CD8-positive, alpha-beta memory T cell (primary cell): ENCODE measurements at regions not wholly inside any gene's neighbourhood (a gene's known extent, or its start where the extent isn't known, plus 50 kb on each side); places are given as distances from the start of the nearest gene placed in this dataset.

Experiments used
- CTCF ChIA-PET: fragments of 350-600 bp; sonication (Branson Sonifier 250); formaldehyde crosslinking; loops from one replicate; lab custom pipeline; 2021; ENCODE audit warnings: antibody characterized with exemption; lab: Charles Lee
- POLR2A ChIA-PET: fragments of 350-600 bp; sonication (Branson Sonifier 250); formaldehyde crosslinking; loops from one replicate; lab custom pipeline; 2021; ENCODE audit warnings: antibody characterized with exemption; lab: Charles Lee
- DNase-seq, 5 donors: peaks; one replicate each; pipeline versions ENCODE4 v3.0.0 to v3.0.0-alpha.2; 2020 to 2022; ENCODE audit warnings: mixed read lengths in 1 of 5
- H3K27ac ChIP-seq: one replicate; pipeline ENCODE4 v1.7.0; 2013; ENCODE audit warnings: low read depth, mild to moderate bottlenecking, low read length, moderate library complexity
- H3K27me3 ChIP-seq: 2 replicates; pipeline ENCODE4 v1.7.0; 2013; ENCODE audit warnings: low read length, mild to moderate bottlenecking; ENCODE audit not compliant: insufficient read depth, poor library complexity, severe bottlenecking
- H3K36me3 ChIP-seq: 2 replicates; pipeline ENCODE4 v1.7.0; 2013; ENCODE audit warnings: mild to moderate bottlenecking, low read length, moderate library complexity; ENCODE audit not compliant: insufficient read depth
- H3K4me1 ChIP-seq: 2 replicates; pipeline ENCODE4 v1.7.0; 2013; ENCODE audit warnings: mild to moderate bottlenecking, low read length, moderate library complexity; ENCODE audit not compliant: insufficient read depth
- H3K4me3 ChIP-seq: 2 replicates; pipeline ENCODE4 v1.7.0; 2013; ENCODE audit warnings: mild to moderate bottlenecking, low read length
- H3K9me3 ChIP-seq: 2 replicates; pipeline ENCODE4 v1.7.0; 2013; ENCODE audit warnings: mild to moderate bottlenecking, low read length
- H3K27ac Mint-ChIP-seq, 8 donors: one replicate each; pipeline ENCODE4 v1.8.0; 2020 to 2021; ENCODE audit warnings: mixed read lengths in 8 of 8, mild to moderate bottlenecking in 6 of 8, inconsistent platforms in 3 of 8, moderate library complexity in 3 of 8
- H3K27me3 Mint-ChIP-seq, 2 donors: one replicate each; pipeline ENCODE4 v1.8.0; 2020 to 2021; ENCODE audit warnings: mixed read lengths in 2 of 2, mild to moderate bottlenecking in 1 of 2, moderate library complexity in 1 of 2
- H3K36me3 Mint-ChIP-seq, 3 donors: one replicate each; pipeline ENCODE4 v1.8.0; 2020 to 2021; ENCODE audit warnings: mixed read lengths in 3 of 3, inconsistent platforms in 1 of 3, mild to moderate bottlenecking in 1 of 3
- H3K4me1 Mint-ChIP-seq, 3 donors: one replicate each; pipeline ENCODE4 v1.8.0; 2020 to 2021; ENCODE audit warnings: mixed read lengths in 3 of 3, inconsistent platforms in 1 of 3, mild to moderate bottlenecking in 1 of 3
- H3K4me3 Mint-ChIP-seq, 7 donors: one replicate each; pipeline ENCODE4 v1.8.0; 2020 to 2021; ENCODE audit warnings: mixed read lengths in 7 of 7, mild to moderate bottlenecking in 6 of 7, moderate library complexity in 4 of 7, inconsistent platforms in 2 of 7
- H3K9me3 Mint-ChIP-seq, 5 donors: one replicate each; pipeline ENCODE4 v1.8.0; 2020 to 2022; ENCODE audit warnings: mixed read lengths in 5 of 5, mild to moderate bottlenecking in 3 of 5, moderate library complexity in 2 of 5, inconsistent platforms in 1 of 5

DNA sequence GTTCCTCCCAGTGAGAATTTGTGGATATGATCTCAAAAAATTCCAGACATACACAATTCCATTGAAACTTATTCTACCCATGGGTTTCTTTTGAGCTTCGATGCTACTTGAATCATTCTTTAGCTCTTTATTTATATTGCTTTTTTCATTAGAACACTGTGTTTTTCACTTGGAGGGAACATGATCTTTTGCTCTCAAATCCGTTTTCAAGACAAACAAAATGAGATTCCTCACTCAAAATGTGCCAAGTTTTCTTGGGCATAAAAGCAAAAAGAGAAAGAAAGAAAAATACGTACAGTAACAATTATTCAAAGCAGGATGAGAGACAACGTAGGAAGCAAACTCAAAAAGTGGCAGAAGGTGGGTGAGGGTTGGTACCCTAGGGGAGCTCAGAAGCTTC, 118.8 kb upstream of the PDZRN3 start:
- Histone ChIP-seq H3K27ac (no peak overlapping the region), H3K4me3 (no peak overlapping the region), H3K9me3 (no peaks in the 10 kb centered on the region), H3K4me1 (no peaks in the 10 kb centered on the region), H3K36me3 (no peaks in the 10 kb centered on the region), H3K27me3 (no peaks in the 10 kb centered on the region)
- Mint-ChIP-seq H3K27me3 (peaks cover 0 to 1% of the 10 kb centered on the region in 2 donors), H3K4me3 (no peak overlapping the region), H3K36me3 (no peaks in the 10 kb centered on the region), H3K4me1 (no peaks in the 10 kb centered on the region), H3K27ac (no peak overlapping the region), H3K9me3 (peaks cover 3 to 8% (median 4%) of the 10 kb centered on the region in 5 donors)
- no peak for DNase-seq
- CTCF ChIA-PET, result no interaction called here
- POLR2A ChIA-PET, result no interaction called here

DNA sequence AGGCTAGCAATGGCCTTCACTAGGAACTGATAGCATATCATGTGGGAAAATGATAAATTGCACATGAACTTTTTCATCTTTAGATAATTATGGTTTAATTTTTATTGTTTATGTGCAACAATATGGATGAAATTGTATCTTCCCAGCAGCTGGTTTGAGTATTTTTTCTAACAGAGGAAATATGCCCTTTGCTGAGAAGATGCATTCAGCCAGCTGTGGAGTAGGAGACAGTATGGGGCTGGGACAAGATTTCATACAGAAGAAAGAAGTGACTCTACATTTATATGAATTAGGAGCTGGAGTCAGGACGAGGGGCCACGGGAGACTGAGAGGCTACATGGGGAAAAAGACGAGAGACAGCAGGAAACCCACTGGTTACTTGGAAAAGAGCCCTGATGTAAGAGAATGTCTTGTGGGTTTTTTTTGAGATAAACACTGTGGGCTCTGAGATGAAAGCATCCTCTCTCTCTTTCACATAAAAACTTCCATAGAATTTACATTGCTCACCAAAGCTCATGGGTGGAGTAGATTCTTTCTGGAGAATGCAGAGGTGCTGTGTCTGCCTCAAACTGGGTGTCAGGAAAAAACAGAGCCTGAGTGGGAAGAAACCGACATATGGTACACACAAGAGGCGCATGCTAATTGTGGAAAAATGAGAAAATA, 115.2 kb upstream of the PDZRN3 start:
- Mint-ChIP-seq H3K4me1 (no peaks in the 10 kb centered on the region), H3K27ac (no peak overlapping the region), H3K36me3 (no peaks in the 10 kb centered on the region), H3K4me3 (no peak overlapping the region), H3K27me3 (peaks cover 0 to 1% of the 10 kb centered on the region in 2 donors), H3K9me3 (peaks cover 3 to 10% (median 3%) of the 10 kb centered on the region in 5 donors)
- Histone ChIP-seq H3K27ac (no peak overlapping the region), H3K4me3 (no peak overlapping the region), H3K4me1 (no peaks in the 10 kb centered on the region), H3K9me3 (no peaks in the 10 kb centered on the region), H3K36me3 (no peaks in the 10 kb centered on the region), H3K27me3 (no peaks in the 10 kb centered on the region)
- no peak for DNase-seq
- ChIA-PET CTCF (no interaction called here), POLR2A (no interaction called here)

GRCh38 chr3:73738711-73739110, 114.0 kb upstream of the PDZRN3 start:
- H3K4me1 Mint-ChIP-seq, result no peaks in the 10 kb centered on the region
- Histone ChIP-seq H3K27me3 (no peaks in the 10 kb centered on the region), H3K4me3 (no peak overlapping the region), H3K4me1 (no peaks in the 10 kb centered on the region), H3K9me3 (no peaks in the 10 kb centered on the region), H3K36me3 (no peaks in the 10 kb centered on the region), H3K27ac (no peak overlapping the region)
- ChIA-PET POLR2A (no interaction called here), CTCF (no interaction called here)
- H3K9me3 Mint-ChIP-seq, result peaks cover 3 to 10% (median 3%) of the 10 kb centered on the region in 5 donors
- peaks cover 0 to 1% of the 10 kb centered on the region in 2 donors for H3K27me3 Mint-ChIP-seq
- no peak overlapping the region for H3K4me3 Mint-ChIP-seq
- no peak for DNase-seq
- H3K36me3 Mint-ChIP-seq, result no peaks in the 10 kb centered on the region
- H3K27ac Mint-ChIP-seq, result no peak overlapping the region

DNA sequence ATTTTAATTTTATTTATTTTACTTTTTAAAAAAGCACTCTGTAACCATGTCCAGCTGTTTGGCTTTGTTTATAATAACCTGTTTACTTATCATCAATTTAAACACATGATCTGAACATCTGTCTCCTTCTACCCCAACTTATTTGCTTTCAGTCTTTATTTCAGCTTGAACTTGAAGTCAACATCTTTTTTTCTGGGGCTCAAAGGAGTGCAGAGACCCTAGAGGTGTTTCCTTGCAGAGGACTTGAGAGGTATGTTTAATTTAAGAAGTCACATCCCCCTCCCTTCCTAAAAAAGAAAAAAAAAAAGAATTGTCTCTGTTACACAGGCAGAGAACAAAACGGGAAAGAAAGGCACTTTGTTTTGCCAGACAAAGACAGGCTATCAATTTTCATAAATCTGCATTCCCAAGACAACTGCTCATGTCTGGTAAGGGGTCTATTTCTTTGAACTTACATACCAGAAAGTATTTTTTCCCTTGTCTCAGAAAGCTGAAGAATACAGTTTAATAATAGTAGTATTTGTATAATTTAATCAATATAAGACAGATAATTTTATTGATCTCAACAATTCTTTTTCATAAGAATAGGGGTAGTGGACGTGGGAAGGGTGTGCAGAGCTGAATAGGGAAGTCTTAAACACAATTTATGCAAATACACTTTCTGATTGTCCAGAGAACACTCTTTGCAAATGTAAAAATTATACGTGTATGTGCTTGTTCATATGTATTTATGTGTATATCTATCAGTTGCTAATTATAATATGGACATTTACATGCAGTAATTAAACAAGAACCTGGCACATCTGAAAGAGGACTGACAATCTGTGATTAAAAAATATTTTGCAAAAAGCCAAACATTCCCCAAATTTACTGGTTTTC, 109.7 kb upstream of the PDZRN3 start:
- POLR2A ChIA-PET, result no interaction called here
- Mint-ChIP-seq H3K27ac (no peak overlapping the region), H3K9me3 (peaks cover 0 to 16% (median 6%) of the 10 kb centered on the region in 5 donors), H3K27me3 (no peaks in the 10 kb centered on the region), H3K4me1 (no peaks in the 10 kb centered on the region), H3K4me3 (no peak overlapping the region), H3K36me3 (no peaks in the 10 kb centered on the region)
- no peak overlapping the region for H3K4me3 ChIP-seq
- H3K9me3 ChIP-seq, result no peaks in the 10 kb centered on the region
- no peak for DNase-seq
- no peaks in the 10 kb centered on the region for H3K27me3 ChIP-seq
- H3K27ac ChIP-seq, result no peak overlapping the region
- CTCF ChIA-PET, result no interaction called here
- H3K36me3 ChIP-seq, result no peaks in the 10 kb centered on the region
- no peaks in the 10 kb centered on the region for H3K4me1 ChIP-seq

DNA sequence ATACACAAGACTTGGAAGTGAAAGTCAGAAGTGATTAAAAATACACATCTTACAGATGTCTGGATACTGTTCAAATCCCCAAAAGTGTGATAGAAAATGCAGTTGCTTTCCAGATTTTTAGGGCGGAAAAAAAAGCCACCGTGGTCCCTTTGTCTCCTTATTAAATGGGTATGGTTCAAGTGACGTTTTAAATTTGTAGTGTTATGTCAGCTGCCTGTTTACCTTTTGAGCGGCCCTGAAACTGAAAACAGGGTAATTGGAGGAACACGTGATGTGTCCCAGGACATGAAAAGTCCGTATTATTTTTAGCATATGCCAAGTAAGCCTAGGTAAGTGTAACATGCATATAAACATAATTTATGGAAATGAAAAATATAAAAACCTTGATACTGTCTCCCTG, 109.0 kb upstream of the PDZRN3 start:
- H3K9me3 ChIP-seq, result no peaks in the 10 kb centered on the region
- POLR2A ChIA-PET, result no interaction called here
- CTCF ChIA-PET, result no interaction called here
- H3K4me1 Mint-ChIP-seq, result no peaks in the 10 kb centered on the region
- peaks cover 0 to 16% (median 6%) of the 10 kb centered on the region in 5 donors for H3K9me3 Mint-ChIP-seq
- H3K4me1 ChIP-seq, result no peaks in the 10 kb centered on the region
- H3K27ac Mint-ChIP-seq, result no peak overlapping the region
- no peak overlapping the region for H3K27ac ChIP-seq
- H3K27me3 Mint-ChIP-seq, result no peaks in the 10 kb centered on the region
- H3K4me3 ChIP-seq, result no peak overlapping the region
- no peaks in the 10 kb centered on the region for H3K27me3 ChIP-seq
- no peak overlapping the region for H3K4me3 Mint-ChIP-seq
- no peaks in the 10 kb centered on the region for H3K36me3 ChIP-seq
- no peaks in the 10 kb centered on the region for H3K36me3 Mint-ChIP-seq
- DNase-seq, result no peak

- H3K27me3 Mint-ChIP-seq, result no peaks in the 10 kb centered on the region
- no peak overlapping the region for H3K27ac Mint-ChIP-seq
- Histone ChIP-seq H3K27ac (no peak overlapping the region), H3K9me3 (no peaks in the 10 kb centered on the region), H3K4me1 (no peaks in the 10 kb centered on the region), H3K27me3 (no peaks in the 10 kb centered on the region), H3K4me3 (no peak overlapping the region), H3K36me3 (no peaks in the 10 kb centered on the region)
- no peaks in the 10 kb centered on the region for H3K4me1 Mint-ChIP-seq
- CTCF ChIA-PET, result no interaction called here
- DNase-seq, result no peak
- H3K36me3 Mint-ChIP-seq, result no peaks in the 10 kb centered on the region
- H3K9me3 Mint-ChIP-seq, result peaks cover 0 to 14% (median 5%) of the 10 kb centered on the region in 5 donors
- POLR2A ChIA-PET, result no interaction called here
- no peak overlapping the region for H3K4me3 Mint-ChIP-seq
Observed at GRCh38 chr3:73729969-73730440, 105.3 kb upstream of the PDZRN3 start.

DNA sequence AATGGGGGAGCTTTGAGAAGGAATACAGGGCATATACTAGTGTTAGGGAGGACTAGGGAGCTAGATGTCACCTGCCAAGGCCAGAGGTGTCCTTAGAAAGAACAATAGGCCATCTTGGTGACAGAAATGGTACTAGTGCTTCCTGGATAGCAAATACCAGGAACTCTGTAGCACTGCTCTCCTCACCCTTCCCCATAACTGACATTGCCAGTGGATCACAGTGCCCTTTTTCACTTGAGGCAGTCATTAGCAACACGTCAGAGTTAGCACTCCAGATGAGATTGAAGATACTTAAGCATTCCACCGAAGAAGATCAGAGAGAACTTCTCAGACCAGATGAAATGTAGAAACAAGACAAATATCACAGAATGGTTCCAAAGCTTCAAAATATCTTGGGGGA, 103.1 kb upstream of the PDZRN3 start:
- POLR2A ChIA-PET, result no interaction called here
- H3K4me3 Mint-ChIP-seq, result no peak overlapping the region
- CTCF ChIA-PET, result no interaction called here
- peaks cover 0 to 14% (median 5%) of the 10 kb centered on the region in 5 donors for H3K9me3 Mint-ChIP-seq
- no peaks in the 10 kb centered on the region for H3K27me3 Mint-ChIP-seq
- no peak for DNase-seq
- no peaks in the 10 kb centered on the region for H3K27me3 ChIP-seq
- no peaks in the 10 kb centered on the region for H3K36me3 Mint-ChIP-seq
- H3K9me3 ChIP-seq, result no peaks in the 10 kb centered on the region
- H3K4me1 Mint-ChIP-seq, result no peaks in the 10 kb centered on the region
- H3K27ac Mint-ChIP-seq, result no peak overlapping the region
- H3K36me3 ChIP-seq, result no peaks in the 10 kb centered on the region
- H3K4me3 ChIP-seq, result no peak overlapping the region
- H3K27ac ChIP-seq, result no peak overlapping the region
- no peaks in the 10 kb centered on the region for H3K4me1 ChIP-seq

GRCh38 chr3:73727117-73727821, 102.5 kb upstream of the PDZRN3 start:
- ChIA-PET CTCF (no interaction called here), POLR2A (no interaction called here)
- Histone ChIP-seq H3K4me3 (no peak overlapping the region), H3K9me3 (no peaks in the 10 kb centered on the region), H3K27ac (no peak overlapping the region), H3K27me3 (no peaks in the 10 kb centered on the region), H3K4me1 (no peaks in the 10 kb centered on the region), H3K36me3 (no peaks in the 10 kb centered on the region)
- no peaks in the 10 kb centered on the region for H3K4me1 Mint-ChIP-seq
- H3K27me3 Mint-ChIP-seq, result no peaks in the 10 kb centered on the region
- DNase-seq, result no peak
- peaks cover 0 to 14% (median 6%) of the 10 kb centered on the region in 5 donors for H3K9me3 Mint-ChIP-seq
- no peaks in the 10 kb centered on the region for H3K36me3 Mint-ChIP-seq
- no peak overlapping the region for H3K4me3 Mint-ChIP-seq
- H3K27ac Mint-ChIP-seq, result no peak overlapping the region
